ENCODE measurements at regions not wholly inside any gene's neighbourhood (a gene's known extent, or its start where the extent isn't known, plus 50 kb on each side); places are given as distances from the start of the nearest gene placed in this dataset.

DNA sequence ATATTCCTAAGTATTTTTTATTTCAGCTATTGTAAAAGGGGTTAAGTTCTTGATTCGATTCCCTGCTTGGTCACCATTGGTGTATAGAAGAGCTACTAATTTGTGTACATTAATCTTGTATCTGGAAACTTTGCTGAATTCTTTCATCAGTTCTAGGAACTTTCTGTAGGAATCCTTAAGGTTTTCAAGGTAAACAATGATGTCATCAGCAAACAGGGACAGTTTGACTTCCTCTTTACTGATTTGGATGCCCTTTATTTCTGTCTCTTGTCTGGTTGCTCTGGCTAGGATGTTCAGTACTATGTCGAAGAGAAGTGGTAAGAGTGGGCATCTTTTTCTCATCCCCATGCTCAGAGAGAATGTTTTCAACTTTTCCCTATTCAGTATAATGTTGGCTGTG lies 252.7 kb downstream of the NR4A2 start:
- POLR2A ChIA-PET: no interaction called here
- TF ChIP-seq ZNF600 (tag by site-specific recombination; IDR thresholded peaks at IDR 0.05): no peak
- TF ChIP-seq ZNF155 (tag by site-specific recombination; IDR thresholded peaks at IDR 0.05): no peak
- TF ChIP-seq, protein P1, sequence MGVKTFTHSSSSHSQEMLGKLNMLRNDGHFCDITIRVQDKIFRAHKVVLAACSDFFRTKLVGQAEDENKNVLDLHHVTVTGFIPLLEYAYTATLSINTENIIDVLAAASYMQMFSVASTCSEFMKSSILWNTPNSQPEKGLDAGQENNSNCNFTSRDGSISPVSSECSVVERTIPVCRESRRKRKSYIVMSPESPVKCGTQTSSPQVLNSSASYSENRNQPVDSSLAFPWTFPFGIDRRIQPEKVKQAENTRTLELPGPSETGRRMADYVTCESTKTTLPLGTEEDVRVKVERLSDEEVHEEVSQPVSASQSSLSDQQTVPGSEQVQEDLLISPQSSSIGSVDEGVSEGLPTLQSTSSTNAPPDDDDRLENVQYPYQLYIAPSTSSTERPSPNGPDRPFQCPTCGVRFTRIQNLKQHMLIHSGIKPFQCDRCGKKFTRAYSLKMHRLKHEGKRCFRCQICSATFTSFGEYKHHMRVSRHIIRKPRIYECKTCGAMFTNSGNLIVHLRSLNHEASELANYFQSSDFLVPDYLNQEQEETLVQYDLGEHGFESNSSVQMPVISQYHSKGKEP (tag by site-specific recombination; IDR thresholded peaks at IDR 0.05): no peak
- TF ChIP-seq HOXD13 (CRISPR knock-in tag; IDR thresholded peaks at IDR 0.05; ENCODE audit: borderline replicate concordance): no peak
- TF ChIP-seq ZNF10 (tag by site-specific recombination; IDR thresholded peaks at IDR 0.05): no peak
- TF ChIP-seq ZNF561 (tag by site-specific recombination; IDR thresholded peaks at IDR 0.05; ENCODE audit: borderline replicate concordance): no peak
- no peak for TF ChIP-seq ZNF596 (tag by site-specific recombination; IDR thresholded peaks at IDR 0.05)
- no peak for TF ChIP-seq ZBTB21 (tag by site-specific recombination; IDR thresholded peaks at IDR 0.05)
- no peak for TF ChIP-seq SCRT2 (tag by site-specific recombination; IDR thresholded peaks at IDR 0.05)
- no peak for TF ChIP-seq KLF17 (tag by site-specific recombination; IDR thresholded peaks at IDR 0.05)
- TF ChIP-seq BCL11B (tag by site-specific recombination; IDR thresholded peaks at IDR 0.05; ENCODE audit: low read depth): no peak
- no peak for TF ChIP-seq ZNF19 (tag by site-specific recombination; IDR thresholded peaks at IDR 0.05; ENCODE audit: low read depth)
- no peak for TF ChIP-seq KLF1 (tag by site-specific recombination; IDR thresholded peaks at IDR 0.05)
- no peak for TF ChIP-seq ZNF48 (tag by site-specific recombination; IDR thresholded peaks at IDR 0.05)
- no peak for TF ChIP-seq SP3 (tag by site-specific recombination; IDR thresholded peaks at IDR 0.05)
- TF ChIP-seq ZNF558 (tag by site-specific recombination; IDR thresholded peaks at IDR 0.05): no peak
- TF ChIP-seq ZNF202 (tag by site-specific recombination; IDR thresholded peaks at IDR 0.05; ENCODE audit: borderline replicate concordance): no peak
- no peak for TF ChIP-seq KLF9 (tag by site-specific recombination; IDR thresholded peaks at IDR 0.05; ENCODE audit: low read depth)
- Histone ChIP-seq H3K4me1 (ENCODE audit: control insufficient read depth, insufficient read depth, low read length) (no peaks in the 10 kb centered on the region), H3K36me3 (ENCODE audit: control insufficient read depth in 2 of 2, insufficient read depth in 1 of 2, low read length in 2 of 2) (no peaks in the 10 kb centered on the region), H3K4me3 (ENCODE audit: low read depth, low read length) (no peak overlapping the region), H3K9me3 (ENCODE audit: control insufficient read depth, insufficient read depth, low read depth, low read length) (no peaks in the 10 kb centered on the region), H3K27ac (ENCODE audit: extremely low read depth, low read depth, low read length) (no peak overlapping the region)
- CTCF ChIA-PET: no interaction called here

GRCh38 chr2:156077041-156077742 lies 255.3 kb downstream of the NR4A2 start:
- Histone ChIP-seq H3K36me3 (ENCODE audit: control insufficient read depth in 2 of 2, insufficient read depth in 1 of 2, low read length in 2 of 2) (no peaks in the 10 kb centered on the region), H3K9me3 (ENCODE audit: control insufficient read depth, insufficient read depth, low read depth, low read length) (no peaks in the 10 kb centered on the region), H3K4me1 (ENCODE audit: control insufficient read depth, insufficient read depth, low read length) (no peaks in the 10 kb centered on the region), H3K4me3 (ENCODE audit: low read depth, low read length) (no peak overlapping the region), H3K27ac (ENCODE audit: extremely low read depth, low read depth, low read length) (no peak overlapping the region)
- ChIA-PET POLR2A (no interaction called here), CTCF (interaction anchor here (0.6 kb wide), 1 partner anchor 582 kb away, joined by 3 read pairs; no protein-coding TSS in a partner anchor)
- TF ChIP-seq ZNF473 (tag by site-specific recombination; IDR thresholded peaks at IDR 0.05) (no peak), ZBTB1 (tag by site-specific recombination; IDR thresholded peaks at IDR 0.05) (no peak), ZNF2 (tag by site-specific recombination; IDR thresholded peaks at IDR 0.05) (no peak), ZNF791 (tag by site-specific recombination; IDR thresholded peaks at IDR 0.05) (no peak), ZBTB20 (tag by site-specific recombination; IDR thresholded peaks at IDR 0.05) (no peak), ZNF112 (tag by site-specific recombination; IDR thresholded peaks at IDR 0.05) (no peak), ZNF677 (tag by site-specific recombination; IDR thresholded peaks at IDR 0.05) (no peak), FEZF1 (tag by site-specific recombination; IDR thresholded peaks at IDR 0.05) (no peak), MEIS1 (CRISPR knock-in tag; IDR thresholded peaks at IDR 0.05; ENCODE audit: borderline replicate concordance) (no peak)
- TF ChIP-seq, protein P2, sequence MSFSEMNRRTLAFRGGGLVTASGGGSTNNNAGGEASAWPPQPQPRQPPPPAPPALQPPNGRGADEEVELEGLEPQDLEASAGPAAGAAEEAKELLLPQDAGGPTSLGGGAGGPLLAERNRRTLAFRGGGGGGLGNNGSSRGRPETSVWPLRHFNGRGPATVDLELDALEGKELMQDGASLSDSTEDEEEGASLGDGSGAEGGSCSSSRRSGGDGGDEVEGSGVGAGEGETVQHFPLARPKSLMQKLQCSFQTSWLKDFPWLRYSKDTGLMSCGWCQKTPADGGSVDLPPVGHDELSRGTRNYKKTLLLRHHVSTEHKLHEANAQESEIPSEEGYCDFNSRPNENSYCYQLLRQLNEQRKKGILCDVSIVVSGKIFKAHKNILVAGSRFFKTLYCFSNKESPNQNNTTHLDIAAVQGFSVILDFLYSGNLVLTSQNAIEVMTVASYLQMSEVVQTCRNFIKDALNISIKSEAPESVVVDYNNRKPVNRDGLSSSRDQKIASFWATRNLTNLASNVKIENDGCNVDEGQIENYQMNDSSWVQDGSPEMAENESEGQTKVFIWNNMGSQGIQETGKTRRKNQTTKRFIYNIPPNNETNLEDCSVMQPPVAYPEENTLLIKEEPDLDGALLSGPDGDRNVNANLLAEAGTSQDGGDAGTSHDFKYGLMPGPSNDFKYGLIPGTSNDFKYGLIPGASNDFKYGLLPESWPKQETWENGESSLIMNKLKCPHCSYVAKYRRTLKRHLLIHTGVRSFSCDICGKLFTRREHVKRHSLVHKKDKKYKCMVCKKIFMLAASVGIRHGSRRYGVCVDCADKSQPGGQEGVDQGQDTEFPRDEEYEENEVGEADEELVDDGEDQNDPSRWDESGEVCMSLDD (tag by site-specific recombination; IDR thresholded peaks at IDR 0.05): no peak
- TF ChIP-seq, protein P3, sequence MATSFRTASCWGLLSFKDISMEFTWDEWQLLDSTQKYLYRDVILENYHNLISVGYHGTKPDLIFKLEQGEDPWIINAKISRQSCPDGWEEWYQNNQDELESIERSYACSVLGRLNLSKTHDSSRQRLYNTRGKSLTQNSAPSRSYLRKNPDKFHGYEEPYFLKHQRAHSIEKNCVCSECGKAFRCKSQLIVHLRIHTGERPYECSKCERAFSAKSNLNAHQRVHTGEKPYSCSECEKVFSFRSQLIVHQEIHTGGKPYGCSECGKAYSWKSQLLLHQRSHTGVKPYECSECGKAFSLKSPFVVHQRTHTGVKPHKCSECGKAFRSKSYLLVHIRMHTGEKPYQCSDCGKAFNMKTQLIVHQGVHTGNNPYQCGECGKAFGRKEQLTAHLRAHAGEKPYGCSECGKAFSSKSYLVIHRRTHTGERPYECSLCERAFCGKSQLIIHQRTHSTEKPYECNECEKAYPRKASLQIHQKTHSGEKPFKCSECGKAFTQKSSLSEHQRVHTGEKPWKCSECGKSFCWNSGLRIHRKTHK (tag by site-specific recombination; IDR thresholded peaks at IDR 0.05): no peak
- TF ChIP-seq, protein P4, sequence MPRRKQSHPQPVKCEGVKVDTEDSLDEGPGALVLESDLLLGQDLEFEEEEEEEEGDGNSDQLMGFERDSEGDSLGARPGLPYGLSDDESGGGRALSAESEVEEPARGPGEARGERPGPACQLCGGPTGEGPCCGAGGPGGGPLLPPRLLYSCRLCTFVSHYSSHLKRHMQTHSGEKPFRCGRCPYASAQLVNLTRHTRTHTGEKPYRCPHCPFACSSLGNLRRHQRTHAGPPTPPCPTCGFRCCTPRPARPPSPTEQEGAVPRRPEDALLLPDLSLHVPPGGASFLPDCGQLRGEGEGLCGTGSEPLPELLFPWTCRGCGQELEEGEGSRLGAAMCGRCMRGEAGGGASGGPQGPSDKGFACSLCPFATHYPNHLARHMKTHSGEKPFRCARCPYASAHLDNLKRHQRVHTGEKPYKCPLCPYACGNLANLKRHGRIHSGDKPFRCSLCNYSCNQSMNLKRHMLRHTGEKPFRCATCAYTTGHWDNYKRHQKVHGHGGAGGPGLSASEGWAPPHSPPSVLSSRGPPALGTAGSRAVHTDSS (tag by site-specific recombination; IDR thresholded peaks at IDR 0.05): no peak
